HG02970 (cell line): ENCODE measurements at regions not wholly inside any gene's neighbourhood (a gene's known extent, or its start where the extent isn't known, plus 50 kb on each side); places are given as distances from the start of the nearest gene placed in this dataset.

Experiments used
- ATAC-seq: cut with Tn5 transposase; IDR thresholded peaks from one replicate; pipeline ENCODE4 v1.9.1; 2021; ENCODE audit warnings: mild to moderate bottlenecking, moderate library complexity, moderate number of reproducible peaks; ENCODE audit not compliant: unreplicated experiment, low FRiP score

- ATAC-seq, result no peak
These were observed 261.7 kb downstream of the BUD13 start for GRCh38 chr11:116510886-116511650.

- no peak for ATAC-seq
These were observed 262.6 kb downstream of the BUD13 start for GRCh38 chr11:116510166-116510565.

GRCh38 chr11:116509551-116509950 is 263.2 kb downstream of the BUD13 start:
- no peak for ATAC-seq

GRCh38 chr11:116507849-116508695 is 264.7 kb downstream of the BUD13 start:
- ATAC-seq, result no peak

- no peak for ATAC-seq
These were observed 265.8 kb downstream of the BUD13 start for GRCh38 chr11:116507016-116507415.

GRCh38 chr11:116506263-116506825 is 266.4 kb downstream of the BUD13 start:
- no peak for ATAC-seq

GRCh38 chr11:116505298-116506262 is 267.2 kb downstream of the BUD13 start:
- ATAC-seq, result no peak

GRCh38 chr11:116504541-116505297 is 268.1 kb downstream of the BUD13 start:
- no peak for ATAC-seq

- no peak for ATAC-seq
These were observed 269.3 kb downstream of the BUD13 start for GRCh38 chr11:116503216-116504160.

- no peak for ATAC-seq
These were observed 270.1 kb downstream of the BUD13 start for GRCh38 chr11:116502641-116503061.

- no peak for ATAC-seq
These were observed 271.1 kb downstream of the BUD13 start for GRCh38 chr11:116501728-116502127.

GRCh38 chr11:116500947-116501602 is 271.7 kb downstream of the BUD13 start:
- no peak for ATAC-seq

- ATAC-seq, result no peak
These were observed 272.5 kb downstream of the BUD13 start for GRCh38 chr11:116500026-116500946.

GRCh38 chr11:116499396-116500003 is 273.3 kb downstream of the BUD13 start:
- no peak for ATAC-seq

- no peak for ATAC-seq
These were observed 274.6 kb downstream of the BUD13 start for GRCh38 chr11:116498161-116498560.

- no peak for ATAC-seq
These were observed 280.2 kb downstream of the BUD13 start for GRCh38 chr11:116492600-116492999.
